ENCODE measurements at regions not wholly inside any gene's neighbourhood (a gene's known extent, or its start where the extent isn't known, plus 50 kb on each side); places are given as distances from the start of the nearest gene placed in this dataset.

- POLR2A ChIA-PET, result no interaction called here
- CTCF ChIA-PET, result no interaction called here
- TF ChIP-seq CTCF (IDR thresholded peaks at IDR 0.05; ENCODE audit: control extremely low read depth, extremely low read depth, low read depth, missing control alignments), result no peak
- no peak for DNase-seq (ENCODE audit: extremely low spot score)
Observed at GRCh38 chr13:85724546-85725432, 74.4 kb downstream of the SLITRK6 start.

GRCh38 chr13:85719749-85720148 is 79.5 kb downstream of the SLITRK6 start:
- no peak for DNase-seq (ENCODE audit: extremely low spot score)
- ChIA-PET CTCF (no interaction called here), POLR2A (no interaction called here)
- TF ChIP-seq CTCF (IDR thresholded peaks at IDR 0.05; ENCODE audit: control extremely low read depth, extremely low read depth, low read depth, missing control alignments), result no peak

- POLR2A ChIA-PET, result no interaction called here
- no peak for DNase-seq (ENCODE audit: extremely low spot score)
- CTCF ChIA-PET, result no interaction called here
- no peak for TF ChIP-seq CTCF (IDR thresholded peaks at IDR 0.05; ENCODE audit: control extremely low read depth, extremely low read depth, low read depth, missing control alignments)
Observed at GRCh38 chr13:85717921-85718320, 81.3 kb downstream of the SLITRK6 start.

- ChIA-PET CTCF (no interaction called here), POLR2A (no interaction called here)
- no peak for DNase-seq (ENCODE audit: extremely low spot score)
- no peak for TF ChIP-seq CTCF (IDR thresholded peaks at IDR 0.05; ENCODE audit: control extremely low read depth, extremely low read depth, low read depth, missing control alignments)
Observed at GRCh38 chr13:85710545-85710944, 88.7 kb downstream of the SLITRK6 start.

- ChIA-PET POLR2A (no interaction called here), CTCF (no interaction called here)
- TF ChIP-seq CTCF (IDR thresholded peaks at IDR 0.05; ENCODE audit: control extremely low read depth, extremely low read depth, low read depth, missing control alignments), result no peak
- DNase-seq (ENCODE audit: extremely low spot score), result no peak
Observed at GRCh38 chr13:85709721-85710120, 89.5 kb downstream of the SLITRK6 start.

DNA sequence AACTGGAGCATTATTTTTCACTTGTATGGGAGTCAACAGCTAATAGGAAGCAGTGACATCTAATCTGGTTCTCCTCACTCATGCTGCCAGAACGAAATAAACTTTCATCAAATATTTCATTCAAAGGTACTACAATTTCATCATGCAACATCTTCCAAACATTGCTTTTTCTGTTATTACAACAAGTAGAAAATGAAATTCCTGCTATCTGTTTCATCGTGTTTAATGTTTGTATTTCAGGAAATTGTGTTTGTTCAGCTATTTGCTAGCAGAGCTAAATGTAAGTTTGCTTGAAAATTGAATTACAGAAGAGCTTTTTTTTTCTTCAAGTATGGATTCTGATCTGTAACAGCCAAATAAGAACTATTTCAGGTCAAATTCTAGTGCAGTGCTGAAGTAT is 90.1 kb downstream of the SLITRK6 start:
- ChIA-PET POLR2A (no interaction called here), CTCF (no interaction called here)
- TF ChIP-seq CTCF (IDR thresholded peaks at IDR 0.05; ENCODE audit: control extremely low read depth, extremely low read depth, low read depth, missing control alignments), result no peak
- DNase-seq (ENCODE audit: extremely low spot score), result no peak

Measured in GM10248 (cell line).